Activated naive CD8-positive, alpha-beta T cell treated with anti-CD3 and anti-CD28 coated beads, Interleukin-2, amount 10 ng/mL, durations not matched to agents 7 days and 5 days (primary cell): ENCODE measurements at regions not wholly inside any gene's neighbourhood (a gene's known extent, or its start where the extent isn't known, plus 50 kb on each side); places are given as distances from the start of the nearest gene placed in this dataset.

Experiments used
- ATAC-seq: fragments of 150-1000 bp; cut with Tn5 transposase; one replicate; pipeline ENCODE4 v1.10.0; 2021; ENCODE audit warnings: low read depth, moderate library complexity
- POLR2A ChIA-PET: fragments of 350-600 bp; sonication (Branson Sonifier 250); formaldehyde crosslinking; loops from one replicate; lab custom pipeline; 2021; ENCODE audit warnings: antibody characterized with exemption; lab: Charles Lee
- DNase-seq: peaks from one replicate; pipeline ENCODE4 v3.0.0; 2021
- H3K27ac Mint-ChIP-seq: one replicate; pipeline ENCODE4 v1.8.0; 2022; ENCODE audit warnings: mild to moderate bottlenecking, mixed read lengths
- H3K27me3 Mint-ChIP-seq: one replicate; pipeline ENCODE4 v1.8.0; 2022; ENCODE audit warnings: mild to moderate bottlenecking, moderate library complexity, mixed read lengths
- H3K36me3 Mint-ChIP-seq: one replicate; pipeline ENCODE4 v1.8.0; 2021; ENCODE audit warnings: mild to moderate bottlenecking, mixed read lengths
- H3K4me1 Mint-ChIP-seq: one replicate; pipeline ENCODE4 v1.8.0; 2021; ENCODE audit warnings: mixed read lengths
- H3K4me3 Mint-ChIP-seq: one replicate; pipeline ENCODE4 v1.8.0; 2022; ENCODE audit warnings: mild to moderate bottlenecking, moderate library complexity, mixed read lengths
- H3K9me3 Mint-ChIP-seq: one replicate; pipeline ENCODE4 v1.8.0; 2021; ENCODE audit warnings: mixed read lengths

DNA sequence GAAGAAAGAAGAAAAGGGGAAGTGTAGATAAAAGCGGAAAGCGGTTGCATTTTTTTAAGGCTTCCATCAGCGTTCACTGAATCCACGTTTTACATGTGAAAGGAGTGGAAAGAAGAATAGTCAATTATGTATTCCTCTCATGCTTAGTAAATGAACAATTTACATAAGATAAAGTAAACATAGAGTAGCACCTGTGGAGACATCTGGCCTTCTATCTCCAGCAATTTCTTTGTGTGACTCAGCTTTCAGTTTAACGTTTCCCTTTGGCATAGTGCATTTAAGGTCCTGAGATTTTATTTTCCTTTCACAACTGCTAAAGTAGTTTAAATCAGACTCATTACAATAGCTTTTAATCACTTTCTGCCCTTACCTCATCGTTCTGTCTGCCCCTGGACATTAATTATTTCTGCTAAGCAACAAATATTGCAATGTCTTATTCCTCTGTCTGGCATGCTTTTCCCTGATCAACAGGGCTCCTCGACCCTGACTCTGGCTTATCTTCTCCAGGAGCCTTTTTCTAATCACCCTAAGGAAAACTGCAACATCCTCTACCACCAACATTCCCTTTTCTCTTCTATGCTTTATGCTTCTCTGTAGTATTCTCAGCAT lies 383.5 kb upstream of the VWC2 start:
- Mint-ChIP-seq H3K27ac (no peak overlapping the region), H3K9me3 (peaks cover 2% of the 10 kb centered on the region), H3K4me1 (no peaks in the 10 kb centered on the region), H3K27me3 (no peaks in the 10 kb centered on the region), H3K4me3 (no peak overlapping the region), H3K36me3 (no peaks in the 10 kb centered on the region)
- ATAC-seq (no peak), DNase-seq (no peak)
- POLR2A ChIA-PET, result no interaction called here

DNA sequence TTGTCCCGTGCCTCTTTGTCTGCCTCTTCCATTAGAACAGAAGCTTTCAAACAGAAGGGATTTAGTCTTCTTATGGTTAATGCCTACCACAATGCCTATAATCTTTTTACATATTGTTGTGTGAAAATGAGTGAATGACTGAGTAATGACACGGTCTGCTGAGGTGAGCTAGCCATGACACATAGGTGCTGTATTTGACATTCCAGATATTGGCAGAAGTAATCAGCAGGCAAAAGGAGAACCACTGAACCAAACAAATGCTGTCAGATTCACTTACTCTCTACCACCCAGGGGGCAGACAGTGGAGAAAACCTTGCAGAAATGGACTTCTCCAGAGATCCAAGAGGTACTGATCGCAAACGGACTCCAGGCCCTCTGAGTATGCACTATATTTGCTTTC lies 377.2 kb upstream of the VWC2 start:
- DNase-seq (no peak), ATAC-seq (no peak)
- H3K27me3 Mint-ChIP-seq, result no peaks in the 10 kb centered on the region
- H3K4me3 Mint-ChIP-seq, result no peak overlapping the region
- H3K36me3 Mint-ChIP-seq, result no peaks in the 10 kb centered on the region
- H3K9me3 Mint-ChIP-seq, result no peaks in the 10 kb centered on the region
- POLR2A ChIA-PET, result no interaction called here
- no peaks in the 10 kb centered on the region for H3K4me1 Mint-ChIP-seq
- H3K27ac Mint-ChIP-seq, result no peak overlapping the region

DNA sequence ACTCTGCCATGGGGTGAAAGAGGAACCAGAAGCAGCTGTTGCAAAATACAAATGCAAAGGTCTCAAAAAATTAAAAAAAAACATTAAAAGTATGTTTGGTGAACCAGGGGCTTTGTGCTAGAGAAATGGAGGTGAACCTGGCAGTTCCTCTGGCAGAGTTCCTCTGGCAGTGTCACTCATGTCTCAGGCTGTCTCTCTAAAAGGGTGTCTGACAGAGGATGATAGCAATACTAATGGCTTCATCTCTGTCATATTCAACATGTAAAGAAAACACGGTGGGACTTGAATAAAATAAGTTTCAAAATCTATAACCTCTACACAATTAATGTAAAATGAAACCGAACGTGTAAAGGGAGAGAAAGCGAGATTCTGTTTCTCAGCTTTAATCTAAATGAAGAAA lies 375.7 kb upstream of the VWC2 start:
- Mint-ChIP-seq H3K36me3 (no peaks in the 10 kb centered on the region), H3K27ac (no peak overlapping the region), H3K27me3 (no peaks in the 10 kb centered on the region), H3K4me3 (no peak overlapping the region), H3K4me1 (no peaks in the 10 kb centered on the region), H3K9me3 (no peaks in the 10 kb centered on the region)
- ATAC-seq (no peak), DNase-seq (no peak)
- POLR2A ChIA-PET, result no interaction called here

DNA sequence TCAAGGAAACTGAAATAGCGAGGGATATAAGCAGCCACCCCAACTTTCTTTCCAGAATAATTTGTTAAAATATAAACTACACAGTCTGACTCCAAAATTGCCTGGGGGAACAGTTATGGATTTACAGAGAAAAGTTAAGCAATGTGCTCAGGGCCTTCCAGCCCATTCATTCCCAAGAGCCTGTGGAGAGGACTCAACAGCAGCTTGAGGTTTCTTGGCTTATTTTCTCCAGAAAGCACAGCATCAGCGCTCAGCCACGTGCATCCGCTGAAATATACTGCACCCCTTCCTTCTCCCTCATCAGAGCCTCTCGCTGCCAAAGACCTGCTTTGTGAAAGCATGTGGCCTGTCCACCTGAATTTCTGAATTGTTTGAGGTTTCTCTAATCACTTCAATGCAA lies 375.2 kb upstream of the VWC2 start:
- ATAC-seq (no peak), DNase-seq (no peak)
- Mint-ChIP-seq H3K36me3 (no peaks in the 10 kb centered on the region), H3K9me3 (no peaks in the 10 kb centered on the region), H3K27ac (no peak overlapping the region), H3K4me3 (no peak overlapping the region), H3K4me1 (no peaks in the 10 kb centered on the region), H3K27me3 (no peaks in the 10 kb centered on the region)
- POLR2A ChIA-PET, result no interaction called here

DNA sequence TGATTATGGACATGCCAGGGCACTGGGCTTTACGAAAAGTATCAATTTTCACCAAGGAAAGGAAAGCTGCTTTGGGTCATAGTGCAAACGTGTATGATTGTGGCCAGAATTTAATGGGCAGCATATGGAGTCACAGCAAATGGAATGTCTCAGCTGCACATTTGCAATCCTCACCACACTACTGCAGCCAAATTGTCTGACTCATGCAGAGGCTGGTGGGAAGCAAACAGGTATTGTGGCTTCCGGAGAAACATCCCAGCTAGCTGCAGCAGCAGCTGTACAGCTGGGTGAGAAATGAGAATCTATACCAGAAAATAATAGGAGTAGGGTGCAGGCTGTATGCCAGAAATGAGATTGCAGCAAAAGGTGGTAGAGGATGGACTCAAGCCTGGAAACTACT lies 374.7 kb upstream of the VWC2 start:
- no peaks in the 10 kb centered on the region for H3K4me1 Mint-ChIP-seq
- POLR2A ChIA-PET, result no interaction called here
- no peak overlapping the region for H3K4me3 Mint-ChIP-seq
- H3K27me3 Mint-ChIP-seq, result no peaks in the 10 kb centered on the region
- no peak for ATAC-seq
- no peak for DNase-seq
- no peaks in the 10 kb centered on the region for H3K9me3 Mint-ChIP-seq
- no peaks in the 10 kb centered on the region for H3K36me3 Mint-ChIP-seq
- H3K27ac Mint-ChIP-seq, result no peak overlapping the region

DNA sequence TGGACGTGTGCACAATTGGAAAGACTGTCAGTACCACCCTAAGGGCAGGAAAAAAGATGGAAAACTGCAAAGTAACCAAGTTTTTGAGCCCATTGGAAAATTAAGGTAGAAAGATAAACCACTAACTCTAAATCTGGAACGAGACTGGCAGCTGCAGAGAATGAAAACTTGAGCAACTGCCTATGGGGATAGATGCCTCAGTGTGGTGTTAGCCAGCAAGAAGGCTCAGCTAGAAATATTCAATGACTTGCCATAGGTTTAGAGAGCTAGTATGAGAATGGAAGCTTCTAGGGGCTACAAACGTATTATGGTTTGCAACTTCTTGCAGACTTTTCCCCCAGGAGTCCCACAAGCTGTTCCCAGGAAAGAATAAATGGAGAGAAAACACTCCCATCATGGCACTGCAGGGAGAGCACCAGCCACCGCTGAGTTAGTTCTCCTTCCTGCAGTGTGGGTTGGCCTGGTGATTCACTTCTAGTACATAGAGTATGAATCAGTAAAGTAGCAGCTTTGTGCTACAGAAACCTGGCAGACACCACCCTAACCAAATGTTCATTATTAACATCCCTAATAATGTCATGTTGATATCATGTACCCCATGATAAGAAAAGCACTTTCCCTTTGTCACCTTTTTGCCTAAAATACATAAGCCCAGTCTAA lies 372.4 kb upstream of the VWC2 start:
- H3K4me1 Mint-ChIP-seq, result no peaks in the 10 kb centered on the region
- H3K27ac Mint-ChIP-seq, result no peak overlapping the region
- POLR2A ChIA-PET, result no interaction called here
- H3K36me3 Mint-ChIP-seq, result no peaks in the 10 kb centered on the region
- peaks cover 2% of the 10 kb centered on the region for H3K9me3 Mint-ChIP-seq
- H3K4me3 Mint-ChIP-seq, result no peak overlapping the region
- H3K27me3 Mint-ChIP-seq, result no peaks in the 10 kb centered on the region
- ATAC-seq, result no peak
- no peak for DNase-seq

DNA sequence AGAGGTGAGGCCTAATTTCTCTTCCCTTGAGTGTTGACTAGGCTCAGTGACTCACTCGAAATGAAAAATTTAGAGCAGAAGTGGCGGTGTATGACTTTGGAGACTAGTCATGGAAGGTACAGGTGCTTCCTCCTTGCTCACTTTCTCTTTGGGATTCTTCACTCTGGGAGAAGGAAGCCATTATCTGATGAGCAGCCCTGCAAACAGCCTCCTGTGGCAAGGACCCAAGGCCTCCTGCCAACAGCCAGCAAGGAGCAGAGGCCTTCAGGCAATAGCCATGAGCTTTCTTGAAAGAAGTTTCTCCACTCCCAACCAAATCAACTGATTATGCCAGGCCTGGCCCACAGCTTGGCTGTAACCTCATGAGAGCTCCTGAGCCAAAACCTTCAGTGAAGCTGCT lies 369.6 kb upstream of the VWC2 start:
- no peaks in the 10 kb centered on the region for H3K27me3 Mint-ChIP-seq
- H3K4me1 Mint-ChIP-seq, result no peaks in the 10 kb centered on the region
- no peak for ATAC-seq
- H3K36me3 Mint-ChIP-seq, result no peaks in the 10 kb centered on the region
- POLR2A ChIA-PET, result no interaction called here
- DNase-seq, result no peak
- H3K27ac Mint-ChIP-seq, result no peak overlapping the region
- peaks cover 2% of the 10 kb centered on the region for H3K9me3 Mint-ChIP-seq
- H3K4me3 Mint-ChIP-seq, result no peak overlapping the region

DNA sequence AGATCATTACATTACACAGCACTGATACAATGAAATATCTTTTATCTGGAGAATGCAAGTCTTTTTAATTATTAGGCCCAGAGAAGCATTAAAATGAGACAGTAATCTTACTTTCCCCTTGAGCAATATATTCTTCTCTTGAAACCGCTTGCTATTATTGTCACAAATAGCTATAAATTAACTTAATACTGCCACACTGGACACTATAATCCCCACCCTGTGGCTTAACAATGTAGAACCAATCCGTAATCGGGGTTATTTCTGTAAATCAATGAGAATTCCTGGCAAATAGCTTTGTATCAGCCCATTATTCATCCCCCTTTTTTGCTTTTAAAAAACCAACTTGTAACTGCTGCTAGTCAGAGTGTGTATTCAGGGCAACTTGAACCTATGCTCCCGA lies 366.2 kb upstream of the VWC2 start:
- DNase-seq (no peak), ATAC-seq (no peak)
- POLR2A ChIA-PET, result no interaction called here
- no peaks in the 10 kb centered on the region for H3K4me1 Mint-ChIP-seq
- no peaks in the 10 kb centered on the region for H3K36me3 Mint-ChIP-seq
- no peak overlapping the region for H3K4me3 Mint-ChIP-seq
- H3K27me3 Mint-ChIP-seq, result no peaks in the 10 kb centered on the region
- no peak overlapping the region for H3K27ac Mint-ChIP-seq
- peaks cover 2% of the 10 kb centered on the region for H3K9me3 Mint-ChIP-seq

DNA sequence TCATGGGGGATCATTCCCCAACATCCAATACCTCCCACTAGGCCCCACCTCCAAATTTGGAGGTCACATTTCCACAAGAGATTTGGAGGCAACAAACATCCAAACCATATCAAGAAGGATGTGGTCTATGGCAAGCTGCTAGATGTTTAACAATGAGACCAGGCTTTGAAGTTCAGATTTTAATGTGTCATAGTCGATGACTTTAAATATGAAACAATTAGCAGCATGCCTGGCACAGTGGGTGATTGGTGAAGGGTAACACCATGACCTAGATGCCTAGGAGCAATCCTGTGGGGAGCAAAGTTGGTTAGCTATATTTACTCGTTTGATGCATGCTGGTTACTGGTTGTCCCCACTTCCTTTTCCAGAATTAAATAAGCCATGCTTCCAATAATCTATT lies 356.4 kb upstream of the VWC2 start:
- no peaks in the 10 kb centered on the region for H3K9me3 Mint-ChIP-seq
- H3K4me3 Mint-ChIP-seq, result no peak overlapping the region
- POLR2A ChIA-PET, result no interaction called here
- H3K27me3 Mint-ChIP-seq, result no peaks in the 10 kb centered on the region
- ATAC-seq (no peak), DNase-seq (no peak)
- H3K4me1 Mint-ChIP-seq, result no peaks in the 10 kb centered on the region
- H3K36me3 Mint-ChIP-seq, result no peaks in the 10 kb centered on the region
- H3K27ac Mint-ChIP-seq, result no peak overlapping the region

DNA sequence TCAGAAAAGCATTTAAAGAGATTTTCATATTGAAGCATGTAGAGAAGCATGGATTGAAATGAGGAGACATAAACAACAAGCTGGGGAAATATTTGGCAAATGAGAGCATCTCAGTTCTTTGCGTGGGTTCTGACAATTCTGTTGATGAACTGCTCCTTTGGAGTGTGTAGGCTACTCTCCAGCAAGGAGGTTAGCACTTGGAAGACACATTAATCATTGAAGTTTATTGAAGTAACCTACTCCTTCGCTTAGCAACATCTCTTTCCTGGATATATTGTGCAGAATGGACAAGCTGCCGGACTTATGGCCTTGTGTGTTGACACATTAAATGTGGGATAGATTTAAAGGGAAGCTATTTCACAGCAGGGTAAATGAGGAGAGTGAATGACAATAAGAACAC lies 354.5 kb upstream of the VWC2 start:
- Mint-ChIP-seq H3K27me3 (no peaks in the 10 kb centered on the region), H3K36me3 (no peaks in the 10 kb centered on the region), H3K9me3 (no peaks in the 10 kb centered on the region), H3K4me3 (no peak overlapping the region), H3K27ac (no peak overlapping the region), H3K4me1 (no peaks in the 10 kb centered on the region)
- POLR2A ChIA-PET, result no interaction called here
- ATAC-seq (no peak), DNase-seq (no peak)

DNA sequence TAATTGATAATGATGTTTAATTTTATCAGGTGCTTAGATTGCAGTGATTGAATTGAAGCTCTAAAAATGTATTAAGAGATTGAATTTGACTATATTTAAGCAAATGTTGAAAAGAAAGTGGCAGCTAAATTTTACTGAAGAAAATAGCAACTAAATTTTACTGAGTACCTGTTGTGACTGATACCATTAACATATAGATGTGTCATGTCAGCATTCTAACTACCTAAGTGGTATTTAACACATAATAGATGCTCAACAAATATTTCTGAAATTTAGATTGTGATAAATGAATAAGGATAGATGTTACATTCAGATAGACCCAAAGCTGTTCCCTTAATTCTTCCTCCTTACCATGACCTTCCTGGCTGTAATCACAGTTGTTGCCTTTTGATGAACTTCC lies 350.9 kb upstream of the VWC2 start:
- ATAC-seq (no peak), DNase-seq (no peak)
- Mint-ChIP-seq H3K27me3 (no peaks in the 10 kb centered on the region), H3K4me1 (no peaks in the 10 kb centered on the region), H3K4me3 (no peak overlapping the region), H3K36me3 (no peaks in the 10 kb centered on the region), H3K9me3 (peaks cover 2% of the 10 kb centered on the region), H3K27ac (no peak overlapping the region)
- POLR2A ChIA-PET, result no interaction called here

DNA sequence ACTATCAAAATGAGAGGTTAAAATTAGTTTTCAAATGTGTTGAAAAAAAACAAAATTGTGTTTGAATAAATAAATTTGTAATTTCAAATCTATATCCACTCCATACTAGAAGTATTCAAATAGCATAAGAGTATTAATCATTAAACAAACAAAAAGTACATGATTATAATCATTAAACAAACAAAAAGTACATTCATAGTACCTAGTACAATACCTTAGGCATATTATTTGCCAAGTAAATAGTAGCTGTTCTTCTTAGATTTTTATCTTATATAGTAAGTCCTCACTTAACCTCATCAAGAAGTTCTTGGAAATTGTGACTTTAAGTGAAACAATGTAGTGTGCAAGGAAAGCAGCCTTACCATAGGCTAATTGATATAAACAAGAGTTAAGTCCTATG lies 349.3 kb upstream of the VWC2 start:
- no peak for ATAC-seq
- Mint-ChIP-seq H3K27me3 (no peaks in the 10 kb centered on the region), H3K4me1 (no peaks in the 10 kb centered on the region), H3K36me3 (no peaks in the 10 kb centered on the region), H3K27ac (no peak overlapping the region), H3K9me3 (peaks cover 2% of the 10 kb centered on the region), H3K4me3 (no peak overlapping the region)
- DNase-seq, result no peak
- POLR2A ChIA-PET, result no interaction called here

DNA sequence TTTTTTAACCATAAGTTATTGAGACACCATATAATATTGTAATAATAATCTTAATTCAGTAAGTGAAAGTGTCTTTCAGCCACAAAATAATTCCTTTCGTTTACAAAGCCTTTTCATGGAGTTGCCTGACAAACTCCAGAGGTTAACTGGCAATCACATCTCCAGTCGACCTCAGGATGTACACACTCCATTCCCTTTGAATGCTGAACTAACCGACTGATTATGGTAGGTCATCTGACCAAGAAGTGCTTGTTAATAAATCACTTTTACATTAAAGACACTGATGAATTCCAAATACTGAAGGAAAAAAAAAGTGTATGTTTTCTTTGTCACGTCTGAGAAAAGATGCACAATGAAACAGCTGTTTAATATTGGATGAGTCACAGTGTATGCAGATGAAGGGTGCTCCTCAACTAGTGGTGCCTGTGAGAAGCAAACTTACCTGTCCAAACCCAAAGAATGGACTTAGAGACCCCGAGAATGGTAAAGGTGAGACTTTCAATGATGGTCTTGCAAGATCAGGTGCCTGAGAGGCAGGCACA lies 348.1 kb upstream of the VWC2 start:
- no peak overlapping the region for H3K27ac Mint-ChIP-seq

DNA sequence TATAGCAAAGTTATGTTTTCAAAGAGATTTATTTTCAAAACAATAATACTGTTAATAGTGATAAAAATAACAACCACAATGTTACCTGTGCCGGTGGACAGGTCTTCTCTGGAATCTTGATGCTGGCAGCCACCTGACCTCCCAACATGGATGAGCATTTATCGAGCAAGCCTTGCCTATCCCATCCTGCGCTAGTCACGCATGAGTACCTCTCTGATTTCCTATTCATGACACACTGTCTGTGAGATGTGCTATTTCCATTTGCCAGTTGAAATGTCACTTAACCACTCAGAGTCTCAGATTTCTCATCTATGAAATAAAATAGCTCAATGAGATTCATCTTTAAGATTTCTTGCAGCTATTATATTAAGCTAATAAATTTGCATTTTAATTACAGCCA lies 341.2 kb upstream of the VWC2 start:
- POLR2A ChIA-PET, result no interaction called here
- no peaks in the 10 kb centered on the region for H3K9me3 Mint-ChIP-seq
- H3K36me3 Mint-ChIP-seq, result no peaks in the 10 kb centered on the region
- H3K4me3 Mint-ChIP-seq, result no peak overlapping the region
- no peak overlapping the region for H3K27ac Mint-ChIP-seq
- DNase-seq (no peak), ATAC-seq (no peak)
- no peaks in the 10 kb centered on the region for H3K27me3 Mint-ChIP-seq
- H3K4me1 Mint-ChIP-seq, result no peaks in the 10 kb centered on the region

More for the DNA sequence above, 348.1 kb upstream of the VWC2 start:
- ATAC-seq (no peak), DNase-seq (no peak)
- Mint-ChIP-seq H3K9me3 (peaks cover 2% of the 10 kb centered on the region), H3K27me3 (no peaks in the 10 kb centered on the region), H3K4me3 (no peak overlapping the region), H3K36me3 (no peaks in the 10 kb centered on the region), H3K4me1 (no peaks in the 10 kb centered on the region)
- POLR2A ChIA-PET, result no interaction called here
